ENCODE measurements at regions not wholly inside any gene's neighbourhood (a gene's known extent, or its start where the extent isn't known, plus 50 kb on each side); places are given as distances from the start of the nearest gene placed in this dataset.

- DNase-seq (ENCODE audit: low spot score) = peak; percentile 91
Measured at GRCh38 chr2:15861172-15861822, 79.1 kb upstream of the MYCN start.

GRCh38 chr2:15861898-15862297, 78.5 kb upstream of the MYCN start:
- peak; percentile 90 for DNase-seq (ENCODE audit: low spot score)

GRCh38 chr2:15863089-15863488, 77.3 kb upstream of the MYCN start:
- peak; percentile 91 for DNase-seq (ENCODE audit: low spot score)

GRCh38 chr2:15863494-15864175, 76.7 kb upstream of the MYCN start:
- DNase-seq (ENCODE audit: low spot score) = peak; percentile 92

GRCh38 chr2:15864176-15864769, 76.1 kb upstream of the MYCN start:
- peak; percentile 91 for DNase-seq (ENCODE audit: low spot score)

- peak; percentile 91 for DNase-seq (ENCODE audit: low spot score)
Measured at GRCh38 chr2:15865923-15866322, 74.4 kb upstream of the MYCN start.

- DNase-seq (ENCODE audit: low spot score) = peak; percentile 92
Measured at GRCh38 chr2:15866563-15867193, 73.7 kb upstream of the MYCN start.

GRCh38 chr2:15867194-15868171, 72.9 kb upstream of the MYCN start:
- peak; percentile 92 for DNase-seq (ENCODE audit: low spot score)

GRCh38 chr2:15868186-15868585, 72.2 kb upstream of the MYCN start:
- DNase-seq (ENCODE audit: low spot score) = peak; percentile 91

GRCh38 chr2:15868704-15869103, 71.6 kb upstream of the MYCN start:
- DNase-seq (ENCODE audit: low spot score) = peak; percentile 92

- DNase-seq (ENCODE audit: low spot score) = peak; percentile 92
Measured at GRCh38 chr2:15869396-15869795, 71.0 kb upstream of the MYCN start.

GRCh38 chr2:15869871-15870270, 70.5 kb upstream of the MYCN start:
- no peak for DNase-seq (ENCODE audit: low spot score)

- peak; percentile 91 for DNase-seq (ENCODE audit: low spot score)
Measured at GRCh38 chr2:15870565-15870964, 69.8 kb upstream of the MYCN start.

GRCh38 chr2:15871239-15871783, 69.0 kb upstream of the MYCN start:
- peak; percentile 92 for DNase-seq (ENCODE audit: low spot score)

- peak; percentile 91 for DNase-seq (ENCODE audit: low spot score)
Measured at GRCh38 chr2:15872854-15873253, 67.5 kb upstream of the MYCN start.

GRCh38 chr2:15874321-15874720, 66.0 kb upstream of the MYCN start:
- DNase-seq (ENCODE audit: low spot score) = no peak

- no peak for DNase-seq (ENCODE audit: low spot score)
Measured at GRCh38 chr2:15874854-15875804, 65.2 kb upstream of the MYCN start.

- peak; percentile 92 for DNase-seq (ENCODE audit: low spot score)
Measured at GRCh38 chr2:15875969-15876705, 64.2 kb upstream of the MYCN start.
